ENCODE measurements at regions not wholly inside any gene's neighbourhood (a gene's known extent, or its start where the extent isn't known, plus 50 kb on each side); places are given as distances from the start of the nearest gene placed in this dataset.

GRCh38 chr6:109279628-109280027, 102.6 kb downstream of the CD164 start:
- Histone ChIP-seq H3K9me3 (no peaks in the 10 kb centered on the region), H3K36me3 (no peaks in the 10 kb centered on the region), H3K4me1 (no peaks in the 10 kb centered on the region), H3K27me3 (no peaks in the 10 kb centered on the region), H3K4me3 (ENCODE audit: low read depth, low read length) (no peak overlapping the region)
- DNase-seq = no peak
- TF ChIP-seq CTCF (IDR thresholded peaks at IDR 0.05; ENCODE audit: low read depth, low read length) = no peak

GRCh38 chr6:109271622-109272021, 110.6 kb downstream of the CD164 start:
- Histone ChIP-seq H3K9me3 (no peaks in the 10 kb centered on the region), H3K4me3 (ENCODE audit: low read depth, low read length) (no peak overlapping the region), H3K36me3 (no peaks in the 10 kb centered on the region), H3K4me1 (no peaks in the 10 kb centered on the region), H3K27me3 (no peaks in the 10 kb centered on the region)
- DNase-seq = no peak
- TF ChIP-seq CTCF (IDR thresholded peaks at IDR 0.05; ENCODE audit: low read depth, low read length) = no peak

- H3K27me3 ChIP-seq = no peaks in the 10 kb centered on the region
- no peaks in the 10 kb centered on the region for H3K9me3 ChIP-seq
- no peak overlapping the region for H3K4me3 ChIP-seq (ENCODE audit: low read depth, low read length)
- DNase-seq = no peak
- TF ChIP-seq CTCF (IDR thresholded peaks at IDR 0.05; ENCODE audit: low read depth, low read length) = no peak
- H3K36me3 ChIP-seq = no peaks in the 10 kb centered on the region
- H3K4me1 ChIP-seq = no peaks in the 10 kb centered on the region
Measured at GRCh38 chr6:109269953-109270517, 112.2 kb downstream of the CD164 start.

- no peaks in the 10 kb centered on the region for H3K36me3 ChIP-seq
- H3K4me3 ChIP-seq (ENCODE audit: low read depth, low read length) = no peak overlapping the region
- no peak for DNase-seq
- no peaks in the 10 kb centered on the region for H3K9me3 ChIP-seq
- no peaks in the 10 kb centered on the region for H3K4me1 ChIP-seq
- TF ChIP-seq CTCF (IDR thresholded peaks at IDR 0.05; ENCODE audit: low read depth, low read length) = no peak
- H3K27me3 ChIP-seq = no peaks in the 10 kb centered on the region
Measured at GRCh38 chr6:109269057-109269456, 113.2 kb downstream of the CD164 start.

GRCh38 chr6:109265530-109265929, 116.7 kb downstream of the CD164 start:
- Histone ChIP-seq H3K4me1 (no peaks in the 10 kb centered on the region; the same call in 1 of the 2 replicates), H3K4me3 (ENCODE audit: low read depth, low read length) (no peak overlapping the region), H3K9me3 (no peaks in the 10 kb centered on the region), H3K36me3 (no peaks in the 10 kb centered on the region), H3K27me3 (no peaks in the 10 kb centered on the region)
- TF ChIP-seq CTCF (IDR thresholded peaks at IDR 0.05; ENCODE audit: low read depth, low read length) = no peak
- DNase-seq = no peak

- H3K4me3 ChIP-seq (ENCODE audit: low read depth, low read length) = no peak overlapping the region
- H3K36me3 ChIP-seq = no peaks in the 10 kb centered on the region
- no peaks in the 10 kb centered on the region; the same call in 1 of the 2 replicates for H3K4me1 ChIP-seq
- TF ChIP-seq CTCF (IDR thresholded peaks at IDR 0.05; ENCODE audit: low read depth, low read length) = no peak
- no peaks in the 10 kb centered on the region for H3K9me3 ChIP-seq
- no peaks in the 10 kb centered on the region for H3K27me3 ChIP-seq
- no peak for DNase-seq
Measured at GRCh38 chr6:109263873-109264700, 118.2 kb downstream of the CD164 start.

Data from BE2C (cell line).